ENCODE measurements at regions not wholly inside any gene's neighbourhood (a gene's known extent, or its start where the extent isn't known, plus 50 kb on each side); places are given as distances from the start of the nearest gene placed in this dataset.

GRCh38 chr1:11388617-11389016, 90.3 kb upstream of the DISP3 start:
- H3K4me2 ChIP-seq (ENCODE audit: insufficient read depth, low read length), result no peak overlapping the region
- ChIA-PET POLR2A (no interaction called here), CTCF (no interaction called here)
- no peak overlapping the region for H3K9ac ChIP-seq (replicated peaks; ENCODE audit: extremely low read depth, insufficient read depth, low read length)
- no peak overlapping the region for H3K27ac ChIP-seq (ENCODE audit: insufficient read depth, low read depth, low read length)
- intact Hi-C loops (cut with micrococcal nuclease), result no loop called here
- no peak for DNase-seq (ENCODE audit: low read depth, low spot score)
- peaks cover 0 to 2% of the 10 kb centered on the region in 2 experiments for H3K27me3 ChIP-seq (ENCODE audit: control insufficient read depth in 2 of 2, insufficient read depth in 2 of 2, low read length in 2 of 2)
- no peak for TF ChIP-seq POLR2AphosphoS5 (IDR thresholded peaks at IDR 0.05; ENCODE audit: insufficient read depth, low read depth, low read length)
- TF ChIP-seq CTCF (IDR thresholded peaks at IDR 0.05; ENCODE audit: extremely low read depth in 1 of 2, insufficient read depth in 1 of 2, low read depth in 1 of 2, low read length in 2 of 2), result no peak
- TF ChIP-seq POLR2A (IDR thresholded peaks at IDR 0.05; ENCODE audit: low read depth, low read length), result no peak
- no peak for TF ChIP-seq EZH2 (IDR thresholded peaks at IDR 0.05; ENCODE audit: borderline replicate concordance, low read depth, low read length, severe bottlenecking)
- no peak for TF ChIP-seq MAX (IDR thresholded peaks at IDR 0.05; ENCODE audit: insufficient read depth, insufficient read length)
- TF ChIP-seq JUN (IDR thresholded peaks at IDR 0.05; ENCODE audit: borderline replicate concordance, insufficient read depth, insufficient read length, low read depth), result no peak
- no peak for TF ChIP-seq MYC (IDR thresholded peaks at IDR 0.05; ENCODE audit: low read depth, low read length)
- no peak for TF ChIP-seq GATA2 (IDR thresholded peaks at IDR 0.05; ENCODE audit: insufficient read depth, insufficient read length, low read depth, low read length)
- no peak for TF ChIP-seq FOS (IDR thresholded peaks at IDR 0.05; ENCODE audit: borderline replicate concordance, insufficient read depth, low read length)
- FAIRE-seq, result no peak
- H3K79me2 ChIP-seq (ENCODE audit: control insufficient read depth, insufficient read depth, low read length), result no peaks in the 10 kb centered on the region
- H2AFZ ChIP-seq (ENCODE audit: low read depth, low read length), result no peak overlapping the region
- no peaks in the 10 kb centered on the region for H3K36me3 ChIP-seq (ENCODE audit: control insufficient read depth in 2 of 2, extremely low read depth in 1 of 2, insufficient read depth in 2 of 2, low read length in 2 of 2)
- H3K4me3 ChIP-seq (replicated peaks in 1 of 3; ENCODE audit: insufficient read depth in 1 of 3, low read depth in 1 of 3, low read length in 3 of 3), result no peak overlapping the region
- H4K20me1 ChIP-seq (replicated peaks; ENCODE audit: control insufficient read depth, extremely low read depth, insufficient read depth, low read length), result no peaks in the 10 kb centered on the region
- no peaks in the 10 kb centered on the region for H3K9me1 ChIP-seq (replicated peaks; ENCODE audit: control insufficient read depth, extremely low read depth, insufficient read depth, low read length)
- no peaks in the 10 kb centered on the region for H3K4me1 ChIP-seq (ENCODE audit: control insufficient read depth, extremely low read depth, insufficient read depth, low read length)
- dilution Hi-C loops (cut with MboI; ENCODE audit: extremely low pct_ligation_motif_present, low sequenced_read_pairs), result no loop called here
- no peaks in the 10 kb centered on the region for H3K9me3 ChIP-seq (replicated peaks; ENCODE audit: control insufficient read depth, insufficient read depth, low read length)
- BruUV-seq (replicated peaks), result no TSS peak

All from endothelial cell of umbilical vein (primary cell).